Osteocyte (in vitro differentiated cells): ENCODE measurements at regions not wholly inside any gene's neighbourhood (a gene's known extent, or its start where the extent isn't known, plus 50 kb on each side); places are given as distances from the start of the nearest gene placed in this dataset.

Source experiments
- DNase-seq: peaks from one replicate; pipeline ENCODE4 v3.0.0; 2021; ENCODE audit warnings: mixed read lengths; ENCODE audit not compliant: unreplicated experiment; ENCODE audit errors: extremely low spot score
- H3K27ac Mint-ChIP-seq: one replicate; pipeline ENCODE4 v1.8.0; 2021; ENCODE audit warnings: mild to moderate bottlenecking, mixed read lengths; ENCODE audit not compliant: unreplicated experiment
- H3K27me3 Mint-ChIP-seq: one replicate; pipeline ENCODE4 v1.8.0; 2021; ENCODE audit warnings: mixed read lengths; ENCODE audit not compliant: unreplicated experiment
- H3K36me3 Mint-ChIP-seq: one replicate; pipeline ENCODE4 v1.8.0; 2021; ENCODE audit warnings: mixed read lengths; ENCODE audit not compliant: unreplicated experiment
- H3K4me1 Mint-ChIP-seq: one replicate; pipeline ENCODE4 v1.8.0; 2021; ENCODE audit warnings: mixed read lengths; ENCODE audit not compliant: unreplicated experiment
- H3K4me3 Mint-ChIP-seq: one replicate; pipeline ENCODE4 v1.8.0; 2021; ENCODE audit warnings: mild to moderate bottlenecking, moderate library complexity, mixed read lengths; ENCODE audit not compliant: unreplicated experiment
- H3K9me3 Mint-ChIP-seq: one replicate; pipeline ENCODE4 v1.8.0; 2021; ENCODE audit warnings: mixed read lengths; ENCODE audit not compliant: unreplicated experiment
- CTCF ChIP-seq: fragments of 200-600 bp; sonication (generic); IDR thresholded peaks from 2 replicates; pipeline ENCODE4 v1.5.0; 2021; ENCODE audit warnings: antibody characterized with exemption, mild to moderate bottlenecking, moderate library complexity

- Mint-ChIP-seq H3K4me1 (no peaks in the 10 kb centered on the region), H3K4me3 (no peak overlapping the region), H3K36me3 (no peaks in the 10 kb centered on the region), H3K9me3 (peaks cover 22% of the 10 kb centered on the region), H3K27me3 (no peaks in the 10 kb centered on the region), H3K27ac (no peak overlapping the region)
- TF ChIP-seq CTCF = no peak
- DNase-seq = no peak
Measured at GRCh38 chr2:2912293-2912692, 465.3 kb downstream of the EIPR1 start.

GRCh38 chr2:2910259-2910658 is 467.4 kb downstream of the EIPR1 start:
- Mint-ChIP-seq H3K27ac (no peak overlapping the region), H3K36me3 (no peaks in the 10 kb centered on the region), H3K4me1 (no peaks in the 10 kb centered on the region), H3K4me3 (no peak overlapping the region), H3K9me3 (peaks cover 8% of the 10 kb centered on the region), H3K27me3 (no peaks in the 10 kb centered on the region)
- no peak for DNase-seq
- no peak for TF ChIP-seq CTCF

GRCh38 chr2:2909086-2910035 is 468.3 kb downstream of the EIPR1 start:
- peaks cover 9% of the 10 kb centered on the region for H3K9me3 Mint-ChIP-seq
- no peak for TF ChIP-seq CTCF
- H3K36me3 Mint-ChIP-seq = no peaks in the 10 kb centered on the region
- no peak overlapping the region for H3K27ac Mint-ChIP-seq
- no peak for DNase-seq
- H3K4me1 Mint-ChIP-seq = no peaks in the 10 kb centered on the region
- H3K4me3 Mint-ChIP-seq = no peak overlapping the region
- no peaks in the 10 kb centered on the region for H3K27me3 Mint-ChIP-seq

GRCh38 chr2:2906091-2906490 is 471.5 kb downstream of the EIPR1 start:
- H3K4me3 Mint-ChIP-seq = no peak overlapping the region
- peaks cover 8% of the 10 kb centered on the region for H3K9me3 Mint-ChIP-seq
- no peak for DNase-seq
- no peak overlapping the region for H3K27ac Mint-ChIP-seq
- H3K36me3 Mint-ChIP-seq = no peaks in the 10 kb centered on the region
- no peaks in the 10 kb centered on the region for H3K4me1 Mint-ChIP-seq
- TF ChIP-seq CTCF = no peak
- H3K27me3 Mint-ChIP-seq = no peaks in the 10 kb centered on the region

- Mint-ChIP-seq H3K4me3 (no peak overlapping the region), H3K4me1 (no peaks in the 10 kb centered on the region), H3K36me3 (no peaks in the 10 kb centered on the region), H3K27ac (no peak overlapping the region), H3K27me3 (no peaks in the 10 kb centered on the region), H3K9me3 (peaks cover 8% of the 10 kb centered on the region)
- no peak for TF ChIP-seq CTCF
- DNase-seq = no peak
Measured at GRCh38 chr2:2904721-2905350, 472.8 kb downstream of the EIPR1 start.
